Omental fat pad (tissue), 3 donors: ENCODE measurements at regions not wholly inside any gene's neighbourhood (a gene's known extent, or its start where the extent isn't known, plus 50 kb on each side); places are given as distances from the start of the nearest gene placed in this dataset.
A peak's percentile ranks its signal among the peaks of the same experiment; 100 is the strongest.

Experiments used
- ATAC-seq: fragments of 150-250 bp; one replicate; pipeline ENCODE4 v1.9.1; 2016; ENCODE audit warnings: mild to moderate bottlenecking, moderate library complexity; ENCODE audit not compliant: low FRiP score
- DNase-seq: peaks from one replicate; pipeline ENCODE4 v3.0.0-alpha.2; 2019; ENCODE audit warnings: low spot score
- CTCF ChIP-seq, 3 donors: fragments of 450-650 bp; IDR thresholded peaks; one replicate each; pipeline ENCODE4 v1.5.1; 2016 to 2017; ENCODE audit warnings: antibody characterized with exemption in 3 of 3, mild to moderate bottlenecking in 3 of 3, moderate library complexity in 2 of 3

GRCh38 chr15:98312913-98313312, 335.4 kb upstream of the IGF1R start:
- ATAC-seq (peak; percentile 19), DNase-seq (no peak)
- TF ChIP-seq CTCF (IDR thresholded peaks at IDR 0.05): no peak

GRCh38 chr15:98315971-98316370, 332.4 kb upstream of the IGF1R start:
- no peak for TF ChIP-seq CTCF (IDR thresholded peaks at IDR 0.05)
- ATAC-seq: no peak
- no peak for DNase-seq

- ATAC-seq (no peak), DNase-seq (no peak)
- no peak for TF ChIP-seq CTCF (IDR thresholded peaks at IDR 0.05)
Observed at GRCh38 chr15:98321896-98322295, 326.4 kb upstream of the IGF1R start.

- no peak for ATAC-seq
- no peak for TF ChIP-seq CTCF (IDR thresholded peaks at IDR 0.05)
- DNase-seq: no peak
Observed at GRCh38 chr15:98322581-98322980, 325.8 kb upstream of the IGF1R start.

GRCh38 chr15:98324341-98324970, 323.9 kb upstream of the IGF1R start:
- ATAC-seq (no peak), DNase-seq (no peak)
- no peak for TF ChIP-seq CTCF (IDR thresholded peaks at IDR 0.05)

GRCh38 chr15:98326804-98327203, 321.5 kb upstream of the IGF1R start:
- DNase-seq (no peak), ATAC-seq (no peak)
- no peak for TF ChIP-seq CTCF (IDR thresholded peaks at IDR 0.05)

- no peak for DNase-seq
- TF ChIP-seq CTCF (IDR thresholded peaks at IDR 0.05): no peak
- no peak for ATAC-seq
Observed at GRCh38 chr15:98330258-98330657, 318.1 kb upstream of the IGF1R start.
